CD4-positive, CD25-positive, alpha-beta regulatory T cell (primary cell): ENCODE measurements at regions not wholly inside any gene's neighbourhood (a gene's known extent, or its start where the extent isn't known, plus 50 kb on each side); places are given as distances from the start of the nearest gene placed in this dataset.

Experiments
- ATAC-seq, 2 donors: fragments of 150-1000 bp; cut with Tn5 transposase; one replicate each; pipeline ENCODE4 v1.10.0; 2021; ENCODE audit warnings: low read depth in 2 of 2, moderate number of reproducible peaks in 2 of 2, moderate library complexity in 1 of 2
- DNase-seq, 3 donors: peaks; one replicate each; pipeline versions ENCODE4 v3.0.0 to v3.0.0-alpha.2; 2012 to 2022; ENCODE audit warnings: mixed read lengths in 1 of 3
- H3K27ac ChIP-seq: one replicate; pipeline ENCODE4 v1.7.0; 2013; ENCODE audit warnings: mild to moderate bottlenecking, low read length; ENCODE audit not compliant: insufficient read depth, poor library complexity, severe bottlenecking
- H3K27me3 ChIP-seq: one replicate; pipeline ENCODE4 v1.7.0; 2013; ENCODE audit warnings: low read length; ENCODE audit not compliant: control insufficient read depth, insufficient read depth
- H3K36me3 ChIP-seq: one replicate; pipeline ENCODE4 v1.7.0; 2013; ENCODE audit warnings: mild to moderate bottlenecking, low read length, moderate library complexity; ENCODE audit not compliant: control insufficient read depth, insufficient read depth
- H3K4me1 ChIP-seq: 2 replicates; pipeline ENCODE4 v1.7.0; 2013; ENCODE audit warnings: mild to moderate bottlenecking, low read length; ENCODE audit not compliant: insufficient read depth, control insufficient read depth, poor library complexity, severe bottlenecking
- H3K4me3 ChIP-seq: one replicate; pipeline ENCODE4 v1.7.0; 2013; ENCODE audit warnings: low read depth, mild to moderate bottlenecking, low read length, moderate library complexity
- H3K9me3 ChIP-seq, 2 experiments: 1 replicate in 1 of 2; 2 replicates in 1 of 2; pipeline ENCODE4 v1.7.0; 2013; ENCODE audit warnings: low read length in 2 of 2, mild to moderate bottlenecking in 1 of 2, moderate library complexity in 1 of 2; ENCODE audit not compliant: control insufficient read depth in 2 of 2
- H3K27ac Mint-ChIP-seq, 3 donors: one replicate each; pipeline ENCODE4 v1.8.0; 2020 to 2022; ENCODE audit warnings: mild to moderate bottlenecking in 3 of 3, mixed read lengths in 3 of 3, moderate library complexity in 2 of 3
- H3K27me3 Mint-ChIP-seq: one replicate; pipeline ENCODE4 v1.8.0; 2022; ENCODE audit warnings: mild to moderate bottlenecking, mixed read lengths
- H3K36me3 Mint-ChIP-seq: one replicate; pipeline ENCODE4 v1.8.0; 2020; ENCODE audit warnings: mixed read lengths
- H3K4me1 Mint-ChIP-seq, 4 donors: one replicate each; pipeline ENCODE4 v1.8.0; 2020 to 2022; ENCODE audit warnings: mixed read lengths in 4 of 4, mild to moderate bottlenecking in 1 of 4
- H3K4me3 Mint-ChIP-seq, 4 donors: one replicate each; pipeline ENCODE4 v1.8.0; 2020 to 2022; ENCODE audit warnings: mild to moderate bottlenecking in 4 of 4, mixed read lengths in 4 of 4, moderate library complexity in 3 of 4
- H3K9me3 Mint-ChIP-seq, 7 donors: one replicate each; pipeline ENCODE4 v1.8.0; 2020 to 2022; ENCODE audit warnings: mixed read lengths in 7 of 7, mild to moderate bottlenecking in 3 of 7, moderate library complexity in 2 of 7

DNA sequence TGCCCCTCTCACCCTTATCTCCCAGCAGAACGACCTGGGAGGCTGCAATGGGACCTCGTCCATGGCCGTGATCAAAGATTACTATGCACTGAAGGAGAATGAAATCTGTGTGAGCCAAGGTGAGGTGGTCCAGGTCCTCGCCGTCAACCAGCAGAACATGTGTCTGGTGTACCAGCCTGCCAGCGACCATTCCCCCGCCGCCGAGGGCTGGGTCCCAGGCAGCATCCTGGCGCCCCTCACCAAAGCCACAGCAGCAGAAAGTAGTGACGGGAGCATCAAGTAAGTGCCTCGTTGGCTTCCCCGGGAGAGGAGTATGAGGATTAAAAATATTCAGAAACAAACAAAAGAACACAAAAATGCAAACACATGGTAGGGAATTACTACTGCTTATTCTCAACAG, 55.9 kb upstream of the UMPS start:
- no peak for ATAC-seq

DNA sequence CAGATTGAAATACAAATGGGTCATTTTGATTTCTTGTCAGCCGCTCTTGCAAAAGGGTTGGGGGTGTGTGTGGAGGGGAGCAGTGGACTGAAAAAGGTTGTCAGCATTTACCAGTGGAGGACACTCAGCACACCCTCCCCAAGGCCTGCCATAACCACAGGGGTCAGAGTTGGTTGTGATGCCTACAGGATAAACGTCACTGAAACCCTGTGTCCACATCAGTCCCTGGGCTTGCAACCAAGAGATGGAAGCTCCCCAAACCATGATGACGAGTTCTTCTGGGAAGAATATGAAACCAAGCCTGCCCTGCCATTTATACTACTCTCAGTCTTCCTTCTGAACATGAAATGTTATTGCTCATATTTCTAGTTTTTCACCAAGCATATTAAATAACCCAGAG, 54.0 kb upstream of the UMPS start:
- H3K9me3 Mint-ChIP-seq: peaks cover 0 to 1% (median 0%) of the 10 kb centered on the region in 7 donors
- no peak overlapping the region for H3K27ac Mint-ChIP-seq
- H3K36me3 Mint-ChIP-seq: peaks cover 39% of the 10 kb centered on the region

More for the DNA sequence above, 55.9 kb upstream of the UMPS start:
- Mint-ChIP-seq H3K4me1 (peaks cover 6 to 13% (median 10%) of the 10 kb centered on the region in 4 donors), H3K4me3 (no peak overlapping the region), H3K9me3 (peaks cover 0 to 8% (median 4%) of the 10 kb centered on the region in 7 donors), H3K27ac (no peak overlapping the region), H3K27me3 (no peaks in the 10 kb centered on the region), H3K36me3 (peaks cover 45% of the 10 kb centered on the region)
- no peaks in the 10 kb centered on the region for H3K9me3 ChIP-seq
- no peak for DNase-seq
- no peak overlapping the region for H3K4me3 ChIP-seq
- peaks cover 6% of the 10 kb centered on the region for H3K4me1 ChIP-seq
- no peaks in the 10 kb centered on the region for H3K27me3 ChIP-seq
- peaks cover 16% of the 10 kb centered on the region for H3K36me3 ChIP-seq
- H3K27ac ChIP-seq: no peak overlapping the region

DNA sequence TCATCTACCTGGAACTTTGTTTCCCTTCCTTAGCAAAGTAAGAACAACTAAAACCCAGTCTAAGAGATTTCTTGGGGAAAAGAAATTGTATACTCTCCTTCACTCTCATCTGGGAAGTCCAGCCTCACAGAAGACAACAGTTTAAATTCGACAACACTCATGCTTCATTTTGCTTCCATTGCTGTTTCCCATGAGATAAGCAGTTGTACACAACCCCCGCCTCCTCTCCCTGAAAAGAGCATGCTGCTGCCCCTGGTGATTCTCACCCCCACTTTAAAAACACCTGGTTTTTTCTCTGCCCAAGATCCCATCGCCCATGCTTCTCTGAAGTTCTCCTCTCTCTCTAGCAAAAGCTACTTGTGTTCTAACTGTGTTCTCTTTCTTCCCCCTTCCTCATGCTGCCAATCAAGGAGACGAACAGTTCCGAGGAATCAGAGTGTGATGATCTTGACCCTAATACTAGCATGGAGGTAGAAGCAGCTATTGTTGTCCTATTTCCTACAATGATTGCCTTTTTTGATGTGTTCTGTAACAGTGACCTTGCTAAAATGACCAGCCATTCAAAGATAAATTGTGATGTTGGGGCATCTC, 51.1 kb upstream of the UMPS start:
- H3K9me3 Mint-ChIP-seq: no peaks in the 10 kb centered on the region
- H3K27ac Mint-ChIP-seq: peak overlapping the region in 1 of 3 donors; percentile 3
- no peak overlapping the region for H3K4me3 Mint-ChIP-seq

More for the DNA sequence above, 54.0 kb upstream of the UMPS start:
- DNase-seq: no peak
- no peak overlapping the region for H3K4me3 ChIP-seq
- H3K4me1 ChIP-seq: peaks cover 4% of the 10 kb centered on the region
- no peaks in the 10 kb centered on the region for H3K27me3 ChIP-seq
- H3K36me3 ChIP-seq: peaks cover 16% of the 10 kb centered on the region
- peaks cover 2 to 6% (median 3%) of the 10 kb centered on the region in 4 donors for H3K4me1 Mint-ChIP-seq
- ATAC-seq: no peak
- H3K27me3 Mint-ChIP-seq: no peaks in the 10 kb centered on the region
- H3K9me3 ChIP-seq: no peaks in the 10 kb centered on the region
- H3K27ac ChIP-seq: no peak overlapping the region
- H3K4me3 Mint-ChIP-seq: no peak overlapping the region

More for the DNA sequence above, 51.1 kb upstream of the UMPS start:
- no peaks in the 10 kb centered on the region for H3K4me1 ChIP-seq
- Mint-ChIP-seq H3K27me3 (no peaks in the 10 kb centered on the region), H3K4me1 (no peaks in the 10 kb centered on the region), H3K36me3 (peaks cover 32% of the 10 kb centered on the region)
- ATAC-seq (no peak), DNase-seq (no peak)
- H3K27ac ChIP-seq: no peak overlapping the region
- no peak overlapping the region for H3K4me3 ChIP-seq
- H3K9me3 ChIP-seq: no peaks in the 10 kb centered on the region
- peaks cover 9% of the 10 kb centered on the region for H3K36me3 ChIP-seq
- H3K27me3 ChIP-seq: no peaks in the 10 kb centered on the region
